Lung (tissue), 11 donors: ENCODE measurements at regions not wholly inside any gene's neighbourhood (a gene's known extent, or its start where the extent isn't known, plus 50 kb on each side); places are given as distances from the start of the nearest gene placed in this dataset.

Source experiments
- ATAC-seq: fragments of 200-7000 bp; cut with Tn5 transposase; one replicate; pipeline ENCODE4 v1.9.1; 2020; ENCODE audit warnings: moderate number of reproducible peaks; ENCODE audit not compliant: insufficient read depth, low FRiP score
- DNase-seq, 3 donors: peaks; one replicate each; pipeline ENCODE4 v3.0.0-alpha.2; 2013 to 2017
- H3K27ac ChIP-seq, 2 donors: one replicate each; pipeline ENCODE4 v1.5.1; 2013; ENCODE audit warnings: mild to moderate bottlenecking in 2 of 2, moderate library complexity in 2 of 2, control low read depth in 1 of 2, inconsistent platforms in 1 of 2, low read depth in 1 of 2, low read length in 1 of 2
- H3K27me3 ChIP-seq, 3 donors: one replicate each; pipeline ENCODE4 v1.5.1; 2013; ENCODE audit warnings: low read length in 2 of 3; ENCODE audit not compliant: control insufficient read depth in 3 of 3, insufficient read depth in 3 of 3
- H3K36me3 ChIP-seq, 4 donors: one replicate each; pipeline ENCODE4 v1.5.1; 2013; ENCODE audit warnings: low read length in 4 of 4, mild to moderate bottlenecking in 1 of 4, moderate library complexity in 1 of 4; ENCODE audit not compliant: control insufficient read depth in 4 of 4, insufficient read depth in 4 of 4
- H3K4me1 ChIP-seq, 5 donors: one replicate each; pipeline ENCODE4 v1.5.1; 2013; ENCODE audit warnings: low read length in 5 of 5, mild to moderate bottlenecking in 2 of 5, moderate library complexity in 1 of 5; ENCODE audit not compliant: control insufficient read depth in 5 of 5, insufficient read depth in 5 of 5
- H3K4me3 ChIP-seq: one replicate; pipeline ENCODE4 v1.5.1; 2013; ENCODE audit warnings: mild to moderate bottlenecking, control low read depth, moderate library complexity
- H3K9ac ChIP-seq, 2 donors: one replicate each; pipeline ENCODE4 v1.5.1; 2013; ENCODE audit warnings: low read length in 2 of 2, control low read depth in 1 of 2; ENCODE audit not compliant: insufficient read depth in 1 of 2
- H3K9me3 ChIP-seq, 4 donors: one replicate each; pipeline ENCODE4 v1.5.1; 2013; ENCODE audit warnings: low read length in 3 of 4, mild to moderate bottlenecking in 1 of 4, moderate library complexity in 1 of 4; ENCODE audit not compliant: control insufficient read depth in 4 of 4, insufficient read depth in 3 of 4
- WGBS, 2 donors: extraction: QIAGEN DNeasy Blood & Tissue Kit; methylation state at CpG; one replicate each; pipeline ENCODE4 v1.1.7; 2013; 5-methylcytosine and 5-hydroxymethylcytosine counted together
- TF ChIP-seq, protein P1 (sequence below): IDR thresholded peaks from 2 replicates; pipeline ENCODE4 v1.5.1; 2012; ENCODE audit warnings: mild to moderate bottlenecking; ENCODE audit errors: control extremely low read depth, extremely low read depth
- donor health status: control.
- donor health status: control.
- donor health status: Bipolar disorder and iron deficiency.
- donor health status: healthy.
- donor health status: DM: yes; HTN: yes; CAD: no.

GRCh38 chrX:149161435-149162088, 343.5 kb downstream of the IDS start:
- Histone ChIP-seq H3K27ac (no peak overlapping the region), H3K9ac (no peak overlapping the region), H3K4me3 (no peak overlapping the region), H3K27me3 (no peaks in the 10 kb centered on the region), H3K9me3 (peaks cover 0 to 10% (median 0%) of the 10 kb centered on the region in 4 donors), H3K4me1 (no peaks in the 10 kb centered on the region), H3K36me3 (no peaks in the 10 kb centered on the region)
- ATAC-seq (no peak), DNase-seq (peak; percentile 31 to 59 (median 36))
- WGBS, 2 donors: 83 to 86% methylated on average over 1 to 2 of the region's 2 CpGs
- TF ChIP-seq, protein P1, sequence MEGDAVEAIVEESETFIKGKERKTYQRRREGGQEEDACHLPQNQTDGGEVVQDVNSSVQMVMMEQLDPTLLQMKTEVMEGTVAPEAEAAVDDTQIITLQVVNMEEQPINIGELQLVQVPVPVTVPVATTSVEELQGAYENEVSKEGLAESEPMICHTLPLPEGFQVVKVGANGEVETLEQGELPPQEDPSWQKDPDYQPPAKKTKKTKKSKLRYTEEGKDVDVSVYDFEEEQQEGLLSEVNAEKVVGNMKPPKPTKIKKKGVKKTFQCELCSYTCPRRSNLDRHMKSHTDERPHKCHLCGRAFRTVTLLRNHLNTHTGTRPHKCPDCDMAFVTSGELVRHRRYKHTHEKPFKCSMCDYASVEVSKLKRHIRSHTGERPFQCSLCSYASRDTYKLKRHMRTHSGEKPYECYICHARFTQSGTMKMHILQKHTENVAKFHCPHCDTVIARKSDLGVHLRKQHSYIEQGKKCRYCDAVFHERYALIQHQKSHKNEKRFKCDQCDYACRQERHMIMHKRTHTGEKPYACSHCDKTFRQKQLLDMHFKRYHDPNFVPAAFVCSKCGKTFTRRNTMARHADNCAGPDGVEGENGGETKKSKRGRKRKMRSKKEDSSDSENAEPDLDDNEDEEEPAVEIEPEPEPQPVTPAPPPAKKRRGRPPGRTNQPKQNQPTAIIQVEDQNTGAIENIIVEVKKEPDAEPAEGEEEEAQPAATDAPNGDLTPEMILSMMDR: no peak

DNA sequence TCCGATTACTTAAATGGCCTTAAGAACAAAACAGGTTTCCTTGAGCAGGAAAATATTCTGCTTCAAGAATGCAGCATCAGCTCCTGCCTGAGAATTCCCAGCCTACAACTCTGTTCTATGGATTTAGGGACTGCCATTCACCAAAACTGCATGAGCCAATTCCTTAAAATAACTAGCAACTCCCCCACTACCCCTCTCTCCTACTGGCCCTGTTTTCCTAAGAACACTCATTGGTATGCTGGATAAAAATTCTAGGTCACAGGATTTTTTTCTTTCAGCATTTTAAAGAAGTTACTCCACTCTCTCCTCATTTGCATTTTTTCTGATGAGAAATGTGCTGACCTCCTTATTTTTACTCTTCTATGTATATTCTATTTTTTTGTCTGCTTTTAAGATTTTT, 347.1 kb downstream of the IDS start:
- Histone ChIP-seq H3K4me3 (no peak overlapping the region), H3K36me3 (no peaks in the 10 kb centered on the region), H3K9me3 (peaks cover 0 to 10% (median 0%) of the 10 kb centered on the region in 4 donors), H3K4me1 (no peaks in the 10 kb centered on the region), H3K9ac (no peak overlapping the region), H3K27ac (no peak overlapping the region), H3K27me3 (no peaks in the 10 kb centered on the region)
- no peak for ATAC-seq
- TF ChIP-seq, protein P1: no peak
- peak in 1 of 3 donors; percentile 1 for DNase-seq
- WGBS, 2 donors: 81 to 89% methylated on average over 1 of the region's 1 CpG

GRCh38 chrX:149152941-149153340, 352.2 kb downstream of the IDS start:
- H3K9me3 ChIP-seq: peaks cover 0 to 5% (median 0%) of the 10 kb centered on the region in 4 donors
- H3K27ac ChIP-seq: no peak overlapping the region
- WGBS, 2 donors: 58 to 80% methylated on average over 3 of the region's 3 CpGs
- TF ChIP-seq, protein P1: no peak
- H3K27me3 ChIP-seq: no peaks in the 10 kb centered on the region
- DNase-seq (no peak), ATAC-seq (no peak)
- H3K9ac ChIP-seq: no peak overlapping the region
- no peaks in the 10 kb centered on the region for H3K36me3 ChIP-seq
- no peak overlapping the region for H3K4me3 ChIP-seq
- H3K4me1 ChIP-seq: no peaks in the 10 kb centered on the region
